ENCODE measurements at regions not wholly inside any gene's neighbourhood (a gene's known extent, or its start where the extent isn't known, plus 50 kb on each side); places are given as distances from the start of the nearest gene placed in this dataset.

- no peak for DNase-seq
Measured at GRCh38 chr13:109593230-109593629, 193.2 kb downstream of the IRS2 start.

- no peak for DNase-seq
Measured at GRCh38 chr13:109592770-109593169, 193.6 kb downstream of the IRS2 start.

DNA sequence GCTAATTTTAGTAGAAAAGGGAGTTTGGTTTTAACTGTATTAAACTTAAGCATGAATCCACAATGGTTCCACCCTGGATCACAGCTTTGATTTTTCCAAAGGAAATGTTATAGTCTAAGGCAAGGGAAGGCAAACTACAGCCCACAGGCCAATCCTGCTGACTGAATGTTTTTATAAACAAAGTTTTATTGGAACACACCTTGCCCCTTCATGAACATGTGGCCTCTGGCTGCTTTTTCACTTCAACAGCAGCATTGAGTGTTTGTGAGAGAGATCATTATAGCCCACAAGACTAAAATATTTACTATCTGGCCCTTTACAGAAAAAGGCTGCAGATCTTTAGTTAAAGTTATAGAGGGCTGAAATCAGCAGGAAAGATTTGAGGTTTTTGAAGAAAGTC lies 198.7 kb downstream of the IRS2 start:
- no peak for DNase-seq

- no peak for DNase-seq
Measured at GRCh38 chr13:109586509-109587346, 199.7 kb downstream of the IRS2 start.

GRCh38 chr13:109584844-109585361 lies 201.5 kb downstream of the IRS2 start:
- no peak for DNase-seq

DNA sequence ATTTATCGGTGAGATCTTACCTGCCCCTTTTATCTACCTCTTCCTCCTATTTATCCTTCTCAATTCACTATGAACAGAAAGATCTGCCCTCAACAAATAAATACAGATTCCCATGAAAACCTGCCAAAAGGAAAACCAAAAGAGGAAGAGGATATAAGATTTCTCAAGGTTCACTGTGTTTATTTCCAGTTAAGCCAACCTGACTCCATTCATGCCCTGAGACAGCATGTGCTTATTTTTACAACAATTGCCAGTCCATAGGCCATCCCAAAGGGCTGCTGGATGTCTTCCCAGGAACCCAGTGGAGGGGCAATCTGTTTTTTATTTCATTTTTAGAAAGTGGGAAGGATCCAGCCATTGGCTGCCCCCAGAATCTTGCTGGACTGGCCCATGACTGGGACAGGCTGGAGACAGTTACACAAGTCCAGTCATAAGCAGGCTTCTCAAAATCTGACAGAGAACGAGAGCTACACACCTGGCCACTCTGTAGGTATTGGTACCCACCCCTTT lies 209.1 kb downstream of the IRS2 start:
- no peak for DNase-seq

DNA sequence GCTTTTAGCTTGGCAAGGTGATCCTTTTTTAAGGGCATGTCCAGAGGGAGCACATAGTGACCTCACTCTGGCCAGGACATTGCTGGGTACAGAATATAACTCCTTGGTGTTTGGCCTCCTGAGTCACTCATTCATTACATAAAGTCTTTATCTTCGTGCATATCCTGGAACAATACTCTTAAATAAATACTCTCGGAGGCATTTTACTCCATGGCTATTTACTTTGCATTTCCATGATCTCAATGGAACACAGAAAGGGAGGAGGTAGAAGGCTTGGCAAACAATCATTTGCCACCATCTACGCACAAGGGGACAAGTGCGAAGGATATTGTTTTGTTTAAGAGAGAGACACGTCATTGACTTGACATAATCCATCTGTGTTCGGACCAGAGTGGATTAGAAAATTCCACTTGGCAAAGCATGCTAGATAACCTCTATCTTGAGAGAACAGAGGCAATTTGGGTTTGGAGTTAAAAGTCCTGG lies 210.0 kb downstream of the IRS2 start:
- no peak for DNase-seq

DNA sequence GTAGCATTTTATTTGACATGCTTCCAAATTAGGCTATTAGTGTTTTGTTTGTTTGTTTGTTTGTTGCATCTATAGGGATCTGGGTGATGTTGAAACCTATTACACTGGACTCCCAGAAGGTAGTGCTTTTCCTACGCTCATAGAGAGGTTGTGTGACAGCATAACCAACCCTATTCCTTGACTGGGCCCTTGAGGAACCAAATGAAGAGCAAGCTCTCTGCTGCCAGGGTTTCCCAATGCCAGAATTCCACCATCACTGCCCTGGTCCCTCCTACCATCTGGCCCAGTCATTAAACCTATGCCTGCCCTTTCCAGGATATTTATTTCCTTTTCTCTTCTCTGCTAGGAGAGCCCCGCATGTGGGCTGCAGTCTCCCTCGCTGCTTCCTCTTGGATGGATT lies 210.6 kb downstream of the IRS2 start:
- DNase-seq = no peak

DNA sequence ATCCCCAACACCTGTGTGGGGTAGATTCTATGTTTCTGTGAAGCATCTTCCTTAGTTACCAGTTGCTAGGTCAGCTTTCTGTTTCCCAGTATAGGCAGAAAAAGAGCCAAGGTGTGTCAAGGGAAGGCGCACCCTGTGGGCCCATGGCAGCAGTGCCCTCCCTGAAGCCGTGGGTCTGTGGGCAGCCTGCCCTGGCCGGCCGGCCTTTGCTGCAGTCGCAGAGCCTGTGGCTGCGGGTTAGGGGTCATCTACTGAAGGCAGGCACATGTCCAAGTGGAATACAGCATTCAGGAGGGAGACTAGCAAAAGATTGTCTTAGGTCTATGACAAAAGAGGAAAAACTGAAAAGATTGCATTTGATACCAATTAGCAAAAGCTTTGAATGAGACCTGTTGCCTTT lies 214.0 kb downstream of the IRS2 start:
- DNase-seq = no peak

DNA sequence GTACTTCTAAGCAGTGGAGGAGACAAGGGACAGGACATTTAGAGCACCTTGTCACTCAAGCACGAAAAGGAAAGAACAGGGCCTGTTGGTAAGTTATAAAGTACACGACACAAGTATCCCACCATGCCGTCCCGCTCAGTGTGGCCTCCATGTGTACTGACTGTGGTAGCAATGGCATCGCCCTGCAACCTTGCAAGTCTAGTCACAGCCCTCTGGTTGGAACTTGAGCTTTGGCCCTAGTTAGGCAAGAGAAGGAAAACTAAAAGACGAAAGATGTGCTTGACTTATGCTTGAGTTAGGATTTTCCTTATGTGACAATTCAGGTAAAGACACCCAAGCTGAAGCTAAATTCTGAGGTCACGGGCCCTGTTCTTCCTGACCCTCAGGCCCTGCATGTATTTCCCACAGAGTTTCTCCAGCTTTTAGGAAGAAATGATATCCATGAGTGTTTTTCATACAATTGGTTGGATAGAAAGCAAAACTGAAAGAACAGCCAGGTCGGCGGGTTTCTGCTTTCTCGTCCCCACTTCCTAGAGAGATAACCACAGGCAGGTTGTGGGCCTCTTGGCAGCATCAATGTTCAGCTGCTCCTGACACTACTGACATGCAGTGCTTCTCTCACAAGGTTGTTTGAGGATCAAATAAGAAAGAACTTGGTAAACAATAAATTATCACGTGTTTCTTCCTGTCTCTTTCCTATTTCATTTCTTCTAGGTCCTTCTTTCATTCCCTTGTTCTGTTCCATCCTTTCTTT lies 216.2 kb downstream of the IRS2 start:
- no peak for DNase-seq

DNA sequence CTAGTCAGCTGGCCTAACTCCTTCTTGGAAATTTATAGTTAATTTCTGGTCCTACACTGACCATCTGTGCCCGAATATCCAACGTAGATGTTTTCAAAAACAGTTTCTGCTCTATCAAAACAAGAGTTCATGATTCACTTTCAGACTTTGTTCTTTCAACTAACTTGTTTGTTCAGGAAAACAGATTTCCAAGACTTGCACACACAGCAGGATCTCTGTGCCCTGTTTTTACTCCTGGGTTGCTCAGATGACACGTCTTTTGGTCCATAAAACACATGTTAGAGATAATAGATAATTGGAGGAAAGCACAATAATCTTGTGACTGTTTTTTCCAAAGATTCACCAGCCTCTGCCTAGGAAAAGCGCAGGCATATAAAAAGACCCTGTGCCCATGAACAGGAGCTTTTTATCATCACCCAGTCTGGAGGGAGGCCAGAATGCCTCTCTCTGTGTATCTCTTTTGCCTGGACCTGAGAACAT lies 218.0 kb downstream of the IRS2 start:
- DNase-seq = no peak

- DNase-seq = no peak
Measured at GRCh38 chr13:109567315-109567714, 219.1 kb downstream of the IRS2 start.

- no peak for DNase-seq
Measured at GRCh38 chr13:109565877-109566276, 220.5 kb downstream of the IRS2 start.

GRCh38 chr13:109548374-109548773 lies 238.0 kb downstream of the IRS2 start:
- DNase-seq = no peak

DNA sequence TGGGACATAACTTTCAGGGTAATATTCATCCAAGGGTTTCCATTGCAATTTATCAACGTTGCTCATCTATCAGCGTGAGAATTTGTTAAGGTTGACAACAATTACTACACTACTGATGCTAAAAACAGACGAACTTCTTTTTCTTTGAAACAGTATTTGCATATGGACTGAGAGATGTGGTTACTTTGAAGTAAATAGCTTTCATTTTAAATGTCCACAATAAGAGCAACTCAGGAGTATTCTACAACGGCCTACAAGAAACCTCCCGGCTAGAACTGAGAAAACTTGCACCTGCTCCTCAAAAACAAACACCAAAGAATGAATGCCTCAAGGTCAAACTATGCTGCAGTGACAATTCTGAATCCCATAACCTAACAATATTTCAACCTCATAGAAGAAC lies 238.4 kb downstream of the IRS2 start:
- no peak for DNase-seq

DNA sequence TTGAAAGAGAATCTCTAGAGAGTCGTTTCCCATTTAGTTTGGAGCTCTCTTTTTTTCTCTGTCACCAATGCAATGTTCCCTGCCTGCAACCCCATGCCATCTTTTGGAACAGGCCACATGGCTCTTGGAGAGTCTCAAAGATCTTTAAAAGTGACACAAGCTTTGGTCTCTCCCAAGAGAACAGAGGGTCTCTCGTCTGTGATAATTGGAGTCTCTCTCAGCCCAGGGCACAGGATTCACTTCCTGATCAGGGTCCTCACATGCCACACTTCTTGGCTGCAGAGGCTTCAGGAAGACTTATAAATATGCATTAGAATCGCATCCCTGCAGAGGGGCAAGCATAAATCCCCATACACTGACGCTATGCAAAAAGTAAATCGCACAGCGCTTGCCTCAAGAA lies 240.5 kb downstream of the IRS2 start:
- DNase-seq = no peak

- DNase-seq = no peak
Measured at GRCh38 chr13:109541081-109541480, 245.3 kb downstream of the IRS2 start.

GRCh38 chr13:109537584-109537983 lies 248.8 kb downstream of the IRS2 start:
- DNase-seq = no peak

GRCh38 chr13:109533350-109533749 lies 253.0 kb downstream of the IRS2 start:
- no peak for DNase-seq

DNA sequence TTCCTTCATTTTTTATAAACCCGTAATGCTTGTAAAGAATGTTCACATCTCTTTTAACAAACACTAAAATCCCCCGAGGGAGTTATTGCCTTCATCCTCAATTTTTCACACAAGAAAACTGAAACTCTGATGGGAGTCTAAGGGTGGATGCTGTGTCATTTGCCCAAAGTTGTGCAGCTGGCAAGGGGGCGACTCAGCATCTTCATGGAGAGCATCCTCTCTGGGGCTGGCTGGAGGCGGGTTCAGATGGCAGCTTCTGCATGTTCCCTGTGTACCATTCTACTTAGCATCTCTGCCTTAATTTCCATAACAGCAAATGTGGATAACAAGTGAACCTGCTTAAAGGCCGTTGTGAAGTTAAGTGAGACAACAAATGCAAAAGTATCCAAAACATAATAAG lies 256.4 kb downstream of the IRS2 start:
- no peak for DNase-seq

- no peak for DNase-seq
Measured at GRCh38 chr13:109521719-109522118, 264.7 kb downstream of the IRS2 start.

DNA sequence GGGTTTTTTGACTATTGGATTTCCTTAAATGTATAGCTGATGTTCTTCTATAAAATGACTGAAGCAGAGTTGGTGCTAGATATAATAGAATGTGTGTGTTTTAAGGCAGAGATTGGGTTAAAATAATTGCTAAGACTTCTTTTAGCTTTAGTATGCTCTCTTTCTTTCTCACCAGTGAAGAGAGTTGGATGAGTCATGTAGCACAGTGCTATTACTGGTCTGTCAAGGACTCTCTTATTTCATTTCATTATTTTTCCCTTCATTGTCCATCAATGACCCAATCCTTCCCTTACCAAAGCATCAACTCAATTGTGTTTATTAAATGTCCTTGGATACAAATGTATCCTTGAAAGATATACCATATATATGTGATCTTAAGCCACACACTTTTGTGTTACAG lies 268.9 kb downstream of the IRS2 start:
- no peak for DNase-seq

DNA sequence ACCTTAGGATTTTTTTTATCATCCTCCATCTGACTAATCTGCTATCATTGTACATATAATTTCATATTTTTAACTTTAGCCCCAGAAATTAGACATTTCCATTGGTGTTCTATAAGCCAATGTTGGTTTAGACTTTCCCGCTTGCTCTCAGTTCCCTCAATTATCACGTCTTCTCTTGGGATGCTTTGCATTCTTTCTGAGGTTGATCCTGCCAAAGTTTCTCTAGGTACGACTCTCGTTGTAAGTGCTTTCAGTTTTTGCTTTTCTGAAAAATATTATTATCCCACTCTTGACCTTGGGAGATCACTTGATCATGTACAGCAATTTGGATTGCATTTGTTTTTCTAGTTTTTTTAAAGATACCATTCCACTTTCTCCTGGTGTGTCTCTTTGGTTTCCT lies 270.2 kb downstream of the IRS2 start:
- DNase-seq = no peak

Measured in left kidney (tissue), 1 donor.